GM12865 (cell line): ENCODE measurements at regions not wholly inside any gene's neighbourhood (a gene's known extent, or its start where the extent isn't known, plus 50 kb on each side); places are given as distances from the start of the nearest gene placed in this dataset.

Source experiments
- DNase-seq: peaks from one replicate; pipeline ENCODE4 v3.0.0; 2010; ENCODE audit warnings: low read depth
- H3K4me3 ChIP-seq: 2 replicates; pipeline ENCODE4 v1.5.1; 2011; ENCODE audit warnings: mild to moderate bottlenecking, low read depth, low read length, control low read depth
- TF ChIP-seq, protein P1 (sequence below): IDR thresholded peaks from 2 replicates; pipeline ENCODE4 v1.5.1; 2011; ENCODE audit warnings: low read length, control low read depth, low read depth, inconsistent platforms; ENCODE audit not compliant: insufficient read depth; ENCODE audit errors: missing control alignments

GRCh38 chr2:145265244-145265643 lies 745.3 kb upstream of the ZEB2 start:
- no peak for DNase-seq
- no peak overlapping the region for H3K4me3 ChIP-seq
- TF ChIP-seq, protein P1, sequence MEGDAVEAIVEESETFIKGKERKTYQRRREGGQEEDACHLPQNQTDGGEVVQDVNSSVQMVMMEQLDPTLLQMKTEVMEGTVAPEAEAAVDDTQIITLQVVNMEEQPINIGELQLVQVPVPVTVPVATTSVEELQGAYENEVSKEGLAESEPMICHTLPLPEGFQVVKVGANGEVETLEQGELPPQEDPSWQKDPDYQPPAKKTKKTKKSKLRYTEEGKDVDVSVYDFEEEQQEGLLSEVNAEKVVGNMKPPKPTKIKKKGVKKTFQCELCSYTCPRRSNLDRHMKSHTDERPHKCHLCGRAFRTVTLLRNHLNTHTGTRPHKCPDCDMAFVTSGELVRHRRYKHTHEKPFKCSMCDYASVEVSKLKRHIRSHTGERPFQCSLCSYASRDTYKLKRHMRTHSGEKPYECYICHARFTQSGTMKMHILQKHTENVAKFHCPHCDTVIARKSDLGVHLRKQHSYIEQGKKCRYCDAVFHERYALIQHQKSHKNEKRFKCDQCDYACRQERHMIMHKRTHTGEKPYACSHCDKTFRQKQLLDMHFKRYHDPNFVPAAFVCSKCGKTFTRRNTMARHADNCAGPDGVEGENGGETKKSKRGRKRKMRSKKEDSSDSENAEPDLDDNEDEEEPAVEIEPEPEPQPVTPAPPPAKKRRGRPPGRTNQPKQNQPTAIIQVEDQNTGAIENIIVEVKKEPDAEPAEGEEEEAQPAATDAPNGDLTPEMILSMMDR: no peak

DNA sequence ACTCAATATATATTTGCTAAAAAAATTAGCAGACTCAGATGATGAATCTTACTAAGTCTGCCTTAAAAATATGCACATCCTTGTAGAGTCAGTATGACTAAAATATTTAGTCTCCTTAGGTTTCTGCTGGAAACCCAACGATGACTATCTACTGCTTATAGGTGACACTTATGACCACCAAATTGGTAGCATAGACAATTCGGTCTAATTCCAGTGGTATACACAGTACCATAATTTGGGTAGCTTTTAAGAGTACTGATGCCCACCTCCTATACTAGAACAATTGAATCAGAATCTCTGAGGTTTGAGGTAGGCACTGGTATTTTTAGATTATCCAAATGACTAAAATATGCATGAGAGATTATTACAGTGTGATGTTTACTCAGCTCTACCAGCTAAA lies 740.8 kb upstream of the ZEB2 start:
- DNase-seq: no peak
- no peak overlapping the region for H3K4me3 ChIP-seq
- TF ChIP-seq, protein P1: no peak

- TF ChIP-seq, protein P1: no peak
- DNase-seq: no peak
- H3K4me3 ChIP-seq: no peak overlapping the region
Observed at GRCh38 chr2:145260081-145260480, 740.2 kb upstream of the ZEB2 start.

DNA sequence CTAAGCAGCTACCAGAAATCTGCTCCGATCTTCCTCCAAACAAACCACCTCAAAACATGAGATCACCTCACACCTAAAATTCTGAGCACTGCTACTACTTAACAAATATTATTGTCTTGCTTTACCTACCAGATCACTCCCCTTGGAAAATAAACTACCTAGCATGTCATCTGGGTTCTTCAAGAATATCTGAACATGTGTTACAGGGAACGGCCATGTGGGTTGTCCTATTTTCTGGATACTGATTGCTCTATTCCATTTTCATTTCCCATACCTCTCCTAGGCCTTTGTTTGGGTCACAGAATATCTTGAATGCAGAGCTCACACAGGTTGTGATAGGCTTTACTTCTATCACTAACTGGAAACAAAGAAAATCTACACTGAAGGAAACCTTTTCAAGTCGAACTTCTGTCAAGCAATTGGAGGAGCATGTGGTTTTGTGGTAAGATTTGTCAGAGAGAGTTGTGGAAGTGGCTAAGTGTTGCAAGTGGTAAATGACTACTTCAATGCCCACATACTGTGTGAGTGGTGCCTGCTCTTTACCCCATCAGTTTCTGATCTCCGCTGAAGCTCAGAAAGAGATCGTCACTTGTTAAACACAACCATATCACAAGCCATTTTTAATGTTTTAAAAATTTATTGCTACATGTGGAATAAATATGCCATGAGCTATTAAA lies 739.1 kb upstream of the ZEB2 start:
- DNase-seq: no peak
- TF ChIP-seq, protein P1: no peak
- no peak overlapping the region for H3K4me3 ChIP-seq

GRCh38 chr2:145257931-145258330 lies 738.0 kb upstream of the ZEB2 start:
- no peak for DNase-seq
- no peak overlapping the region for H3K4me3 ChIP-seq
- TF ChIP-seq, protein P1: no peak

GRCh38 chr2:145256551-145256950 lies 736.6 kb upstream of the ZEB2 start:
- TF ChIP-seq, protein P1: no peak
- DNase-seq: no peak
- no peak overlapping the region for H3K4me3 ChIP-seq

GRCh38 chr2:145254291-145254690 lies 734.4 kb upstream of the ZEB2 start:
- H3K4me3 ChIP-seq: no peak overlapping the region
- DNase-seq: no peak
- TF ChIP-seq, protein P1: no peak
